ENCODE measurements at regions not wholly inside any gene's neighbourhood (a gene's known extent, or its start where the extent isn't known, plus 50 kb on each side); places are given as distances from the start of the nearest gene placed in this dataset.

GRCh38 chr16:31703526-31704128 is 170.0 kb upstream of the ZNF267 start:
- 97% methylated on average over 3 of the region's 5 CpGs; no CpG with 5 or more reads in 1 of the 2 experiments for WGBS, 2 experiments (ENCODE audit: extremely low coverage in 1 of 2, insufficient coverage in 1 of 2, insufficient read length in 1 of 2, insufficient replicate concordance in 2 of 2, low coverage in 1 of 2, low lambda C conversion rate in 2 of 2, missing lambda C conversion rate in 1 of 2)
- Histone ChIP-seq H2AFZ (ENCODE audit: low read length) (no peak overlapping the region), H3K9ac (replicated peaks in 1 of 4; ENCODE audit: extremely low read depth in 1 of 4, low read depth in 3 of 4, low read length in 3 of 4) (no peak overlapping the region), H2AK5ac (ENCODE audit: low read depth, low read length) (no peak overlapping the region), H3K27me3 (replicated peaks in 1 of 4; ENCODE audit: control insufficient read depth in 3 of 4, extremely low read depth in 1 of 4, insufficient read depth in 3 of 4, low read length in 3 of 4) (peaks cover 0 to 2% (median 0%) of the 10 kb centered on the region in 4 experiments; a peak in 1 of 7 replicates), H2BK5ac (ENCODE audit: low read depth, low read length) (no peak overlapping the region), H2BK12ac (ENCODE audit: low read depth, low read length) (no peak overlapping the region), H3K9me3 (ENCODE audit: insufficient read depth in 2 of 2, low read depth in 1 of 2, low read length in 1 of 2) (no peaks in the 10 kb centered on the region), H2BK20ac (ENCODE audit: low read length) (no peak overlapping the region), H3K23ac (ENCODE audit: insufficient read length) (no peak overlapping the region), H3K18ac (ENCODE audit: extremely low read depth, low read length) (no peak overlapping the region), H2BK120ac (replicated peaks; ENCODE audit: low read depth, low read length) (no peak overlapping the region), H4K20me1 (replicated peaks in 1 of 2; ENCODE audit: control insufficient read depth in 1 of 2, insufficient read depth in 2 of 2, low read length in 2 of 2) (peaks cover 3 to 9% of the 10 kb centered on the region in 2 experiments), H3K79me2 (ENCODE audit: control insufficient read depth in 1 of 2, insufficient read depth in 2 of 2, low read length in 2 of 2) (peaks cover 0 to 18% of the 10 kb centered on the region in 2 experiments; a peak in 3 of 4 replicates), H3K14ac (ENCODE audit: insufficient read length) (no peak overlapping the region), H3K36me3 (ENCODE audit: control insufficient read depth in 2 of 4, insufficient read depth in 4 of 4, low read length in 3 of 4) (peaks cover 24 to 46% (median 36%) of the 10 kb centered on the region in 4 experiments), H4K8ac (ENCODE audit: extremely low read depth, insufficient read depth, low read length) (no peak overlapping the region), H2BK15ac (ENCODE audit: low read length) (no peak overlapping the region), H4K5ac (ENCODE audit: insufficient read length, low read depth, low read length) (no peak overlapping the region), H3K27ac (ENCODE audit: low read depth, low read length) (no peak overlapping the region), H3K23me2 (ENCODE audit: low read depth, low read length) (peaks cover 3% of the 10 kb centered on the region; the same call in 1 of the 2 replicates), H3K4me2 (ENCODE audit: insufficient read depth in 1 of 2, low read depth in 2 of 2, low read length in 2 of 2) (no peak overlapping the region), H3K79me1 (ENCODE audit: low read depth, low read length) (peaks cover 6% of the 10 kb centered on the region), H3K4me3 (ENCODE audit: extremely low read depth in 1 of 4, insufficient read depth in 2 of 4, low read depth in 3 of 4, low read length in 4 of 4) (no peak overlapping the region), H3K4ac (replicated peaks; ENCODE audit: insufficient read length, low read depth, low read length) (no peak overlapping the region), H4K91ac (replicated peaks; ENCODE audit: insufficient read length, low read length) (no peak overlapping the region), H3K56ac (replicated peaks; ENCODE audit: insufficient read length, low read depth, low read length) (no peak overlapping the region), H3K4me1 (replicated peaks in 1 of 4; ENCODE audit: control insufficient read depth in 3 of 4, insufficient read depth in 4 of 4, low read length in 3 of 4) (0 out of 7 replicates have a peak, but pooled peaks cover 0 to 4% (median 0%) of the 10 kb centered on the region in 4 experiments)
- CTCF ChIA-PET (ENCODE audit: partially characterized antibody): interaction anchor here (1.8 to 2.3 kb wide), 2 partner anchors 7 to 10 kb away, joined by 7 to 15 read pairs; a partner anchor contains a TSS
- FAIRE-seq (no peak), DNase-seq (ENCODE audit: low read depth in 1 of 2, low spot score in 2 of 2) (no peak)
- TF ChIP-seq ASH2L (IDR thresholded peaks at IDR 0.05; ENCODE audit: low read length): no peak
- no peak for TF ChIP-seq EP300 (IDR thresholded peaks at IDR 0.05; ENCODE audit: borderline replicate concordance in 1 of 2, low read depth in 2 of 2, low read length in 2 of 2)
- no peak for TF ChIP-seq BACH1 (IDR thresholded peaks at IDR 0.05; ENCODE audit: low read length)
- POLR2A ChIA-PET (ENCODE audit: partially characterized antibody): interaction anchor here (1.7 kb wide), 1 partner anchor 10 kb away, joined by 6 read pairs; a partner anchor contains a TSS
